ENCODE measurements at regions not wholly inside any gene's neighbourhood (a gene's known extent, or its start where the extent isn't known, plus 50 kb on each side); places are given as distances from the start of the nearest gene placed in this dataset.

DNA sequence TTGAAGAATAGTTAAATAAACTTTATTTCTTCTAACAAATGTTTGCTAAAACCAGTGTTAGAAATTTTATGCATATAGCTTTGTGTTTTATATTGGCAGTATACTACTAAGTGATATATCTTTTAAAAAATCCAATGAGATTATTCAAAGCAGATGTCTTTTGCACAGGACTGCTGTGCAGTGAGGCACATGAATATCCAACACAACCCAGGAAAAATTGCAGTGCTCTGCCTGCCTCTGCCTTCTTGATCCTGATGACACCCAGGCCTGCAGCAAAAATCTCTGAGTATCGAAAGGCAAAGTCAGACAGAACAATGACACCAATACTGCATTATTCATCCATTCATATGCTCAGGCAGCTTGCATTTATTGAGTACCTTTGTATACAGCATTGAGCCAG is 1076.5 kb upstream of the ARRDC3 start:
- no peak for TF ChIP-seq GATA3 (IDR thresholded peaks at IDR 0.05; ENCODE audit: low read depth, low read length)
- TF ChIP-seq GATA2 (IDR thresholded peaks at IDR 0.05; ENCODE audit: low read depth, low read length), result no peak
